ENCODE measurements at regions not wholly inside any gene's neighbourhood (a gene's known extent, or its start where the extent isn't known, plus 50 kb on each side); places are given as distances from the start of the nearest gene placed in this dataset.

DNA sequence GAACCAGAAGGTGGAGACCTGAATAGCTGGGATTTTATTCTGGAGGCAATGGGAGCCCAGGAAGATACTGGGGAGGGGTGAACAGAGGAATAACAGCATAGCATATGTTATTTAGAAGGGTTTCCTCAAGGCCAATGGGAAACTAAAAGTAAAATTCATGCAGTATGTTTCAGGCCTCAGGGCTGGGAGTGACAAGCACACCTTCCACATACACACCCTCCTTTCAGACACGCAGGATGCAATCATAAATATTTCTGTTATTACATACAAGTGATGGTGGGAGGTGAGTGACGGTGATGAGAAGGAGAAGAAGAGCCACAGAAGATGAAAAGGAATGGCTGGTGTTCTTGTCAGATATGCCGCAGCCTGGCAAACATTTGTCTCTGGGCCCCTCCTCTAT lies 106.1 kb upstream of the FLRT2 start:
- no peak for TF ChIP-seq CTCF (IDR thresholded peaks at IDR 0.05)
- TF ChIP-seq POLR2AphosphoS5 (IDR thresholded peaks at IDR 0.05; ENCODE audit: low read depth, low read length): no peak
- TF ChIP-seq, protein P1, sequence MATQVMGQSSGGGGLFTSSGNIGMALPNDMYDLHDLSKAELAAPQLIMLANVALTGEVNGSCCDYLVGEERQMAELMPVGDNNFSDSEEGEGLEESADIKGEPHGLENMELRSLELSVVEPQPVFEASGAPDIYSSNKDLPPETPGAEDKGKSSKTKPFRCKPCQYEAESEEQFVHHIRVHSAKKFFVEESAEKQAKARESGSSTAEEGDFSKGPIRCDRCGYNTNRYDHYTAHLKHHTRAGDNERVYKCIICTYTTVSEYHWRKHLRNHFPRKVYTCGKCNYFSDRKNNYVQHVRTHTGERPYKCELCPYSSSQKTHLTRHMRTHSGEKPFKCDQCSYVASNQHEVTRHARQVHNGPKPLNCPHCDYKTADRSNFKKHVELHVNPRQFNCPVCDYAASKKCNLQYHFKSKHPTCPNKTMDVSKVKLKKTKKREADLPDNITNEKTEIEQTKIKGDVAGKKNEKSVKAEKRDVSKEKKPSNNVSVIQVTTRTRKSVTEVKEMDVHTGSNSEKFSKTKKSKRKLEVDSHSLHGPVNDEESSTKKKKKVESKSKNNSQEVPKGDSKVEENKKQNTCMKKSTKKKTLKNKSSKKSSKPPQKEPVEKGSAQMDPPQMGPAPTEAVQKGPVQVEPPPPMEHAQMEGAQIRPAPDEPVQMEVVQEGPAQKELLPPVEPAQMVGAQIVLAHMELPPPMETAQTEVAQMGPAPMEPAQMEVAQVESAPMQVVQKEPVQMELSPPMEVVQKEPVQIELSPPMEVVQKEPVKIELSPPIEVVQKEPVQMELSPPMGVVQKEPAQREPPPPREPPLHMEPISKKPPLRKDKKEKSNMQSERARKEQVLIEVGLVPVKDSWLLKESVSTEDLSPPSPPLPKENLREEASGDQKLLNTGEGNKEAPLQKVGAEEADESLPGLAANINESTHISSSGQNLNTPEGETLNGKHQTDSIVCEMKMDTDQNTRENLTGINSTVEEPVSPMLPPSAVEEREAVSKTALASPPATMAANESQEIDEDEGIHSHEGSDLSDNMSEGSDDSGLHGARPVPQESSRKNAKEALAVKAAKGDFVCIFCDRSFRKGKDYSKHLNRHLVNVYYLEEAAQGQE (IDR thresholded peaks at IDR 0.05; ENCODE audit: insufficient read depth in 1 of 2, low read depth in 2 of 2, low read length in 1 of 2): no peak
- no peak for TF ChIP-seq TCF7L2 (IDR thresholded peaks at IDR 0.05; ENCODE audit: low read depth, low read length)
